Activated naive CD4-positive, alpha-beta T cell treated with Interleukin-2 at 50 U/mL for 16 hours (primary cell): ENCODE measurements at regions not wholly inside any gene's neighbourhood (a gene's known extent, or its start where the extent isn't known, plus 50 kb on each side); places are given as distances from the start of the nearest gene placed in this dataset.
"Not testable (repeated sequence)": the region's sequence is repeated elsewhere in the genome, so short reads cannot be mapped to it uniquely, and the experiment has no call there.

ENCODE experiments used
- DNase-seq: peaks from one replicate; pipeline ENCODE4 v3.0.0-alpha.2; 2020

- DNase-seq, result no peak
Observed at GRCh38 chr18:41690332-41691127, 264.5 kb upstream of the PIK3C3 start.

GRCh38 chr18:41687138-41687537 lies 267.9 kb upstream of the PIK3C3 start:
- DNase-seq, result no peak

GRCh38 chr18:41681138-41681880 lies 273.7 kb upstream of the PIK3C3 start:
- DNase-seq, result no peak

- DNase-seq, result no peak
Observed at GRCh38 chr18:41674506-41674905, 280.5 kb upstream of the PIK3C3 start.

- no peak for DNase-seq
Observed at GRCh38 chr18:41666231-41666630, 288.8 kb upstream of the PIK3C3 start.

- DNase-seq, result no peak
Observed at GRCh38 chr18:41665210-41665609, 289.8 kb upstream of the PIK3C3 start.

- no peak for DNase-seq
Observed at GRCh38 chr18:41660654-41661053, 294.4 kb upstream of the PIK3C3 start.

- no peak for DNase-seq
Observed at GRCh38 chr18:41659438-41660130, 295.4 kb upstream of the PIK3C3 start.

- DNase-seq, result no peak
Observed at GRCh38 chr18:41657189-41657588, 297.8 kb upstream of the PIK3C3 start.

- DNase-seq, result no peak
Observed at GRCh38 chr18:41655074-41655473, 300.0 kb upstream of the PIK3C3 start.

GRCh38 chr18:41647914-41648313 lies 307.1 kb upstream of the PIK3C3 start:
- no peak for DNase-seq

GRCh38 chr18:41646915-41647620 lies 308.0 kb upstream of the PIK3C3 start:
- DNase-seq, result no peak

- DNase-seq, result no peak
Observed at GRCh38 chr18:41645589-41646360, 309.3 kb upstream of the PIK3C3 start.

GRCh38 chr18:41644466-41644865 lies 310.6 kb upstream of the PIK3C3 start:
- DNase-seq, result no peak

- no peak for DNase-seq
Observed at GRCh38 chr18:41643427-41643826, 311.6 kb upstream of the PIK3C3 start.

GRCh38 chr18:41642756-41643155 lies 312.3 kb upstream of the PIK3C3 start:
- DNase-seq, result no peak

- no peak for DNase-seq
Observed at GRCh38 chr18:41639218-41639617, 315.8 kb upstream of the PIK3C3 start.

GRCh38 chr18:41631723-41632285 lies 323.2 kb upstream of the PIK3C3 start:
- not testable (repeated sequence) for DNase-seq

GRCh38 chr18:41630232-41630886 lies 324.7 kb upstream of the PIK3C3 start:
- no peak for DNase-seq

- no peak for DNase-seq
Observed at GRCh38 chr18:41624460-41624859, 330.6 kb upstream of the PIK3C3 start.

GRCh38 chr18:41621177-41621576 lies 333.9 kb upstream of the PIK3C3 start:
- no peak for DNase-seq
